Endothelial cell of umbilical vein (primary cell): ENCODE measurements at regions not wholly inside any gene's neighbourhood (a gene's known extent, or its start where the extent isn't known, plus 50 kb on each side); places are given as distances from the start of the nearest gene placed in this dataset.

ENCODE experiments used
- BruUV-seq: library from RNA; stranded (reverse); fragments of 400-500 nt; replicated peaks from 2 replicates; lab custom pipeline; 2021; lab: Mats Ljungman, UMichigan
- CTCF ChIA-PET: fragments of 300-600, 350-600 bp; sonication (Branson Sonifier 250); formaldehyde crosslinking; loops from one replicate; lab custom pipeline; 2021; ENCODE audit warnings: antibody characterized with exemption, inconsistent platforms; lab: Charles Lee
- POLR2A ChIA-PET: fragments of 300-600, 350-600 bp; sonication (Branson Sonifier 250); formaldehyde crosslinking; loops from one replicate; lab custom pipeline; 2021; ENCODE audit warnings: antibody characterized with exemption, inconsistent platforms; lab: Charles Lee
- DNase-seq: peaks from one replicate; pipeline ENCODE4 v3.0.0-alpha.2; 2011; ENCODE audit warnings: low read depth, low spot score
- FAIRE-seq: peaks from 2 replicates; lab custom pipeline; 2011; peaks lifted over from hg19 to GRCh38; lab: Jason Lieb, UNC
- H2AFZ ChIP-seq: 2 replicates; pipeline ENCODE4 v1.6.0; 2012; ENCODE audit warnings: low read depth, low read length, control low read depth, inconsistent platforms
- H3K27ac ChIP-seq: 2 replicates; pipeline ENCODE4 v1.5.1; 2011; ENCODE audit warnings: low read depth, mild to moderate bottlenecking, control low read depth, low read length, moderate library complexity; ENCODE audit not compliant: insufficient read depth
- H3K27me3 ChIP-seq, 2 experiments: 2 replicates each; pipeline versions ENCODE4 v1.6.0 to v1.6.1; 2011; ENCODE audit warnings: low read length in 2 of 2, mixed read lengths in 1 of 2; ENCODE audit not compliant: control insufficient read depth in 2 of 2, insufficient read depth in 2 of 2
- H3K36me3 ChIP-seq, 2 experiments: 2 replicates in 1 of 2; 3 replicates in 1 of 2; pipeline ENCODE4 v1.5.1; 2011; ENCODE audit warnings: low read length in 2 of 2, mild to moderate bottlenecking in 1 of 2, moderate library complexity in 1 of 2; ENCODE audit not compliant: control insufficient read depth in 2 of 2, insufficient read depth in 2 of 2; ENCODE audit errors: extremely low read depth in 1 of 2
- H3K4me1 ChIP-seq: 3 replicates; pipeline ENCODE4 v1.5.1; 2011; ENCODE audit warnings: mild to moderate bottlenecking, low read length; ENCODE audit not compliant: control insufficient read depth, insufficient read depth; ENCODE audit errors: extremely low read depth
- H3K4me2 ChIP-seq: 2 replicates; pipeline ENCODE4 v1.6.1; 2011; ENCODE audit warnings: low read length, control low read depth, mixed read lengths; ENCODE audit not compliant: insufficient read depth
- H3K4me3 ChIP-seq, 3 experiments: fragments of 200-600 bp in 1 of 3; sonication (generic), shearing (Covaris generic) in 1 of 3; replicated peaks in 1 of 3; 2 replicates each; pipeline ENCODE4 v1.5.1; 2011 to 2016; ENCODE audit warnings: control low read depth in 3 of 3, low read length in 3 of 3, mild to moderate bottlenecking in 2 of 3, inconsistent platforms in 1 of 3, low read depth in 1 of 3, moderate library complexity in 1 of 3; ENCODE audit not compliant: insufficient read depth in 1 of 3
- H3K79me2 ChIP-seq: 2 replicates; pipeline ENCODE4 v1.6.0; 2012; ENCODE audit warnings: low read length, inconsistent platforms; ENCODE audit not compliant: control insufficient read depth, insufficient read depth
- H3K9ac ChIP-seq: replicated peaks from 2 replicates; pipeline ENCODE3; 2011; ENCODE audit warnings: low read length, control low read depth; ENCODE audit not compliant: insufficient read depth; ENCODE audit errors: extremely low read depth
- H3K9me1 ChIP-seq: replicated peaks from 3 replicates; pipeline ENCODE4 v1.6.0; 2011; ENCODE audit warnings: mild to moderate bottlenecking, low read length; ENCODE audit not compliant: control insufficient read depth, insufficient read depth; ENCODE audit errors: extremely low read depth
- H3K9me3 ChIP-seq: replicated peaks from 2 replicates; pipeline ENCODE4 v1.5.1; 2012; ENCODE audit warnings: low read length, inconsistent platforms; ENCODE audit not compliant: control insufficient read depth, insufficient read depth
- H4K20me1 ChIP-seq: replicated peaks from 2 replicates; pipeline ENCODE3; 2011; ENCODE audit warnings: mild to moderate bottlenecking, low read length; ENCODE audit not compliant: control insufficient read depth, insufficient read depth; ENCODE audit errors: extremely low read depth
- CTCF ChIP-seq, 2 donors: IDR thresholded peaks; 1 replicate in 1 of 2; 2 replicates in 1 of 2; pipeline ENCODE4 v1.5.1; 2011; ENCODE audit warnings: low read length in 2 of 2, mild to moderate bottlenecking in 2 of 2, moderate library complexity in 2 of 2, control low read depth in 1 of 2, inconsistent platforms in 1 of 2, low read depth in 1 of 2; ENCODE audit not compliant: insufficient read depth in 1 of 2; ENCODE audit errors: extremely low read depth in 1 of 2
- EZH2 ChIP-seq: IDR thresholded peaks from 2 replicates; pipeline ENCODE4 v1.6.1; 2012; ENCODE audit warnings: borderline replicate concordance, low read depth, mild to moderate bottlenecking, moderate library complexity, low read length, inconsistent platforms; ENCODE audit not compliant: severe bottlenecking
- FOS ChIP-seq: IDR thresholded peaks from 2 replicates; pipeline ENCODE4 v1.6.1; 2011; ENCODE audit warnings: mild to moderate bottlenecking, low read length, moderate library complexity, borderline replicate concordance; ENCODE audit not compliant: insufficient read depth
- GATA2 ChIP-seq: IDR thresholded peaks from 2 replicates; pipeline ENCODE4 v1.7.0; 2011; ENCODE audit warnings: low read depth, mild to moderate bottlenecking, moderate library complexity, mixed read lengths, low read length; ENCODE audit not compliant: insufficient read length, insufficient read depth
- JUN ChIP-seq: IDR thresholded peaks from 2 replicates; pipeline ENCODE4 v1.6.1; 2011; ENCODE audit warnings: borderline replicate concordance, low read depth; ENCODE audit not compliant: insufficient read length, insufficient read depth
- MAX ChIP-seq: IDR thresholded peaks from 2 replicates; pipeline ENCODE4 v1.6.1; 2011; ENCODE audit not compliant: insufficient read depth, insufficient read length
- MYC ChIP-seq: IDR thresholded peaks from one replicate; pipeline ENCODE4 v1.6.1; 2011; ENCODE audit warnings: mild to moderate bottlenecking, low read depth, low read length
- POLR2AphosphoS5 ChIP-seq: IDR thresholded peaks from 2 replicates; pipeline ENCODE4 v1.6.1; 2012; ENCODE audit warnings: low read depth, mild to moderate bottlenecking, control low read depth, low read length, moderate library complexity; ENCODE audit not compliant: insufficient read depth
- dilution Hi-C: fragments of 300-500 bp; cut with MboI; formaldehyde crosslinking; loops from one replicate; pipeline ENCODE4 v1.15.0; 2019; ENCODE audit warnings: low sequenced_read_pairs; ENCODE audit not compliant: extremely low pct_ligation_motif_present
- intact Hi-C: fragments of 100-400 bp; cut with micrococcal nuclease; formaldehyde crosslinking; loops from one replicate; pipeline ENCODE4 v1.10.0; 2022

- no peak overlapping the region for H3K4me3 ChIP-seq
- no TSS peak for BruUV-seq
- no peak overlapping the region for H3K27ac ChIP-seq
- peaks cover 2% of the 10 kb centered on the region for H3K9me3 ChIP-seq
- intact Hi-C loops (no loop called here), dilution Hi-C loops (no loop called here)
- H3K9me1 ChIP-seq: no peaks in the 10 kb centered on the region
- TF ChIP-seq JUN (no peak), GATA2 (no peak), CTCF (IDR thresholded peaks at IDR 0.05; ENCODE audit: extremely low read depth in 1 of 2, insufficient read depth in 1 of 2, low read depth in 1 of 2, low read length in 2 of 2) (no peak), FOS (no peak), MYC (no peak), EZH2 (no peak), MAX (no peak), POLR2AphosphoS5 (no peak)
- CTCF ChIA-PET: no interaction called here
- H4K20me1 ChIP-seq: no peaks in the 10 kb centered on the region
- H3K79me2 ChIP-seq: no peaks in the 10 kb centered on the region
- POLR2A ChIA-PET: no interaction called here
- H3K4me2 ChIP-seq: no peak overlapping the region
- no peak overlapping the region for H2AFZ ChIP-seq
- FAIRE-seq (no peak), DNase-seq (no peak)
- H3K36me3 ChIP-seq: no peaks in the 10 kb centered on the region
- H3K4me1 ChIP-seq: no peaks in the 10 kb centered on the region
- H3K27me3 ChIP-seq: no peaks in the 10 kb centered on the region
- H3K9ac ChIP-seq: no peak overlapping the region
Observed at GRCh38 chr9:135173066-135173465, 85.6 kb downstream of the OLFM1 start.
